ENCODE measurements at regions not wholly inside any gene's neighbourhood (a gene's known extent, or its start where the extent isn't known, plus 50 kb on each side); places are given as distances from the start of the nearest gene placed in this dataset.

GRCh38 chr1:223052931-223053330 is 90.1 kb downstream of the TLR5 start:
- no peak overlapping the region for H3K27ac ChIP-seq
- H3K4me3 ChIP-seq = no peak overlapping the region
- no peak for DNase-seq (ENCODE audit: low spot score)
- TF ChIP-seq, protein P1, sequence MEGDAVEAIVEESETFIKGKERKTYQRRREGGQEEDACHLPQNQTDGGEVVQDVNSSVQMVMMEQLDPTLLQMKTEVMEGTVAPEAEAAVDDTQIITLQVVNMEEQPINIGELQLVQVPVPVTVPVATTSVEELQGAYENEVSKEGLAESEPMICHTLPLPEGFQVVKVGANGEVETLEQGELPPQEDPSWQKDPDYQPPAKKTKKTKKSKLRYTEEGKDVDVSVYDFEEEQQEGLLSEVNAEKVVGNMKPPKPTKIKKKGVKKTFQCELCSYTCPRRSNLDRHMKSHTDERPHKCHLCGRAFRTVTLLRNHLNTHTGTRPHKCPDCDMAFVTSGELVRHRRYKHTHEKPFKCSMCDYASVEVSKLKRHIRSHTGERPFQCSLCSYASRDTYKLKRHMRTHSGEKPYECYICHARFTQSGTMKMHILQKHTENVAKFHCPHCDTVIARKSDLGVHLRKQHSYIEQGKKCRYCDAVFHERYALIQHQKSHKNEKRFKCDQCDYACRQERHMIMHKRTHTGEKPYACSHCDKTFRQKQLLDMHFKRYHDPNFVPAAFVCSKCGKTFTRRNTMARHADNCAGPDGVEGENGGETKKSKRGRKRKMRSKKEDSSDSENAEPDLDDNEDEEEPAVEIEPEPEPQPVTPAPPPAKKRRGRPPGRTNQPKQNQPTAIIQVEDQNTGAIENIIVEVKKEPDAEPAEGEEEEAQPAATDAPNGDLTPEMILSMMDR (IDR thresholded peaks at IDR 0.05) = no peak

DNA sequence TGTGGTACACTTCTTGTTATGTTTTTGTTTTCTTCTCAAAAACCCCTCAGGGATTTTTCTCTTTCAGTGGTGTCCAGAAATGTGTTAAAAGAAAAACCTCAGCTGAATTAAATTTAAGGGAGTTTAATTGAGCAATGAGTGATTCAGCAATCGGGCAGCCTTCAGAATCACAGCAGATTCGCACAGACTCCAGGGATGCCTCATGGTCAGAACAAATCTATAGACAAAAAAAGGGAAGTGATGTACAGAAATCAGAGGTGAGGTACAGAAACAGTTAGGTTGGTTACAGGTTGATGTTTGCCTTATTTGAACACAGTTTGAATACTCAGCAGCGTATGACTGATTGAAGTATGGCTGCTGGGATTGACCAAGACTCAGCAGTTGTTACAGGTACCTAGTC is 86.2 kb downstream of the TLR5 start:
- no peak overlapping the region for H3K4me3 ChIP-seq
- no peak overlapping the region for H3K27ac ChIP-seq
- TF ChIP-seq, protein P1 (IDR thresholded peaks at IDR 0.05) = no peak
- DNase-seq (ENCODE audit: low spot score) = no peak

DNA sequence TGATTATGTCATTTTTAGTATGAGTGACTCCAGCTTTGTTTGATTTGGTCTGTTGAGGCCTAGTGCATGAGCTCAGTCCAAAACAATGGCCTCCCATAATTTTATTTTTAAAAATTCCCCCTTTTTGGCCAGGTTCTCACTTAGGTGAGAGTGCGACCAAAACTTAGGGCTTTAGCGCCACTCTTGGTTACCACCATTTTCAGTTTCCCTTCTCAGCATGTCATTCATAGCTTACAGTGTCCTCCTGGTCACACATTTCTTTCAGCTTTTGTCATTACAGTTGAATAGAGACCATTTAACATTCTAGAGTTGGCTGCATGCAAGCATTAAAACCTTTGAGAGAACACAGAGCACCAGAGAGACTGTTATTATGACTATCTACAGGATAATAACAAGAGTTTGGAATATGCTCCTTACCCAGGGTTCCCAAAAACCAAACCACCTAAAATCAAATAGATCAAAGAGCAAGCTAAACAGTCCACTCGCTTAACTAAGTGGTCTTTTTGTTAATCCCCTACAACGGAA is 85.4 kb downstream of the TLR5 start:
- TF ChIP-seq, protein P1 (IDR thresholded peaks at IDR 0.05) = no peak
- no peak for DNase-seq (ENCODE audit: low spot score)
- Histone ChIP-seq H3K4me3 (no peak overlapping the region), H3K27ac (no peak overlapping the region)
